Erythroblast (primary cell): ENCODE measurements at regions not wholly inside any gene's neighbourhood (a gene's known extent, or its start where the extent isn't known, plus 50 kb on each side); places are given as distances from the start of the nearest gene placed in this dataset.

ENCODE experiments used
- GATA1 ChIP-seq: IDR thresholded peaks from 2 replicates; pipeline ENCODE4 v1.6.1; 2011; ENCODE audit warnings: low read depth, mild to moderate bottlenecking, control low read depth, low read length, moderate library complexity
- POLR2A ChIP-seq: IDR thresholded peaks from 2 replicates; pipeline ENCODE4 v1.6.1; 2011; ENCODE audit warnings: mild to moderate bottlenecking, low read length

DNA sequence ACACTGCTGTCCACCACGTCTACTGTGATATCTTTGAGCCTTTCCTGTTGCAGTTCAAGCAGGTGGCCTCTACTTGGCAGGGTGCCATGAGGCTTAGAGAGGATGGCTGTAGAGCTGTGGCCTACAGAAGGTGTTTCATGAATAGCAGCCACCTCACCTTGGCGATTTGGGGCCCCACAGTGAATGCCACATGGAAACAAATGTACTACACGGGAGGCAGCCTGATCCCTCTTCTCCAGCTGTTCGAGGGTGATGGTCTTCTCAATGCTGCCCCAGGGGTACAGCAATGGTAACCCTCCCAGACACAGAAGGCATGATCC, 70.7 kb downstream of the FAM43A start:
- TF ChIP-seq POLR2A (no peak), GATA1 (no peak)
